HG03045 (cell line): ENCODE measurements at regions not wholly inside any gene's neighbourhood (a gene's known extent, or its start where the extent isn't known, plus 50 kb on each side); places are given as distances from the start of the nearest gene placed in this dataset.
"Not testable (repeated sequence)": the region's sequence is repeated elsewhere in the genome, so short reads cannot be mapped to it uniquely, and the experiment has no call there.

Experiments used
- ATAC-seq: cut with Tn5 transposase; IDR thresholded peaks from one replicate; pipeline ENCODE4 v1.9.1; 2021; ENCODE audit warnings: mild to moderate bottlenecking, moderate library complexity; ENCODE audit not compliant: unreplicated experiment

DNA sequence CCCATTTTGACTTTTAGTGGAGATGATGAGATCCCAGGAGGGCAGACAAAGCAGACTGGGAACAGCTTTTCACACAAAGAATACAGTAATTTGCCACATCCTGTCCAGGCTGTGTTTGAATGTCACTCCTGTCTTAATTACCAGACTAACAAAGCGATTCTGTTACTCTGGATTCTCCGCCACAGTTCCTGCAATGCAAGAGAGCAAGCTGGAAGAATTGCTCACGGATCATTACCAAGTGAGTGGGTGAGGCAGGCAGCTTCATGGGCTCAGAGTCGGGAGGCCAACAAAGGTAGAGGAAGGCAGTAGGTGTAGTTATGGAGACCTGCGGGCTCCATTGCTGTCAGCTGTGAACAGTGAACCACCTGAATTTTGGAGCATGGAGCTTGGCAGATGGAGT lies 250.5 kb upstream of the ATP5MC3 start:
- ATAC-seq = no peak

DNA sequence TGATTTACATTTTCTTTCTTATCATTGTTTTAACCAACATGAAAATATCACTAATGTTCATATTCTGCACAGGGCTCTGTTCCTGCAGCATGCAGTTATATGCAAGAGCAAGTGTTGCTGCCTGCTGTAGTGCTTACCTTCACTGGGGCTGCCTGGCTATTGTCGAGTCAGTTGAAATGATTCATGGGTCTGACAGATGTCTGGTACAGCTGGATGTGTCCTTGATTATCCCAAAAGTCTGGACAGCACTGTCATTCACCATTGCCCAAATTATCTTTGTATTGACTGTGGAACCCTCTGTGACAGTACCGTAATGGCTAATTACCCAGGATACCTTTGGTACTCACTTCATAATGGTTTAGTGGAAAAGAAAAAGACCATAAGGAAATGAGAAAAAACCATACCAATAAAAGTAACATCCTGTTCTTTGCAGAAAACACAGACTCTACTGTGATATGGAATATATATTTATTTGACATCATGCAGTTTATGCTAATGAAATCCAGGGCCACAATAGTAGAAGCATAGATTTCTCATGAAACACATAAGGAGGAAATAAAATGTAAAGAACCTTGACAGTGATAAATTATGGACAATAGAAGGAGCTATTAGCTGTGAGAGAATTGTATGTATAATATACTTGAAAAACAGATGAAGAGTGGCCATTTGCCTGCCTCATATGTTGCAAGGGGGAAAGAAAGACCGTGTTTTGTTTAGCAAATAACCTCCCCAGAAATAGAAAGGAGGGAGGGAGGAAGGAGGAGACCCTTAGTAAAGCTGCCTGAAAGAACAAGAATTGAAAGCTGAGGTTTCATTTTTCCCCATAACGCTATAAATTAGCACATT lies 249.8 kb upstream of the ATP5MC3 start:
- ATAC-seq = no peak

DNA sequence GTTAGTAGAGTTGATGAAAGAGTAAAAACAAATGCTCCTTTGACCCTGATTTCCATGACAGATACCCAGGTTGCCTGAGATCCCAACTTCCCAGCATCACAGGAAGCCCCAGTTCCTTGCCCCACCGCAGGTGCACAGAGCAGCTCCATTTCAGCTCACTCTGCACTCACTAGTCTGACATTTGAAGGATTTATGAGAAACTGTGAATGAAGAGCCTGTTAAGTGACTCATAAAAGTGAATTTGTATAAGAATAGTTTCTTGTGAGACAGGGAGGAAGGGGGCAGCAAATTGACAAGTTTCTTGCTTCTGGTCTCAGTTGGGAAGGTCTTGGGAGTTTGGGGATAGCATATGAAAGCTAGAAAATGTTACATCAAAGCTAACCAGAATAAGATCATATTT lies 248.7 kb upstream of the ATP5MC3 start:
- ATAC-seq = no peak

DNA sequence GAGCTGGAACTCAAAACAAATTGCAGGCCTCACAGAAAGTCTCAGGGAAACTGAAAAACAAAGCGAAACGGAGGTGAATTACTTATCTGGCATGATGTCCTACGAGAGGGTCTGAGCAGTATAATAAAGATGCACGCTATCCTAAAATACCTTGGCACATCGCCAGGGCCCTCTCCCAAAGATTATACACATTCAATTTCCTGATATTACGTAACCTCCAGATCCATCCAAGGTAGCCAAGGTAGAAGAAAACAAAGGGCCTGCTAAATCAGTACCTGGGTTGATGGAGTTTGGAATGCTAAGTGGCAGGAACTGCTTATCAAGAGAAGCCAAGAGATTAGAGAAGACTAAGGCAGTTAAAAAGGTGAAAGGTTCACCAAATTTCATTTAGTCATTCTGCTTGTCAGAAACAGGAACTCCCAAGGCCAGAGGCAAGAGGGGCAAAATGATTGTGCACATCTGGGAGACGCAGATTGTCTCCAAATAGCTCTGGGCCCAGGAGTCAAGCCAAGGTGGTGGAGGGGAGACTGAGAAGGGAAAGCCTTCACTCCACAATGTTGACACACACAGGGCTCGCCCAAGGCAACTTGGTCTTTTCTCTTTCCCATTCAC lies 236.8 kb upstream of the ATP5MC3 start:
- ATAC-seq = no peak

DNA sequence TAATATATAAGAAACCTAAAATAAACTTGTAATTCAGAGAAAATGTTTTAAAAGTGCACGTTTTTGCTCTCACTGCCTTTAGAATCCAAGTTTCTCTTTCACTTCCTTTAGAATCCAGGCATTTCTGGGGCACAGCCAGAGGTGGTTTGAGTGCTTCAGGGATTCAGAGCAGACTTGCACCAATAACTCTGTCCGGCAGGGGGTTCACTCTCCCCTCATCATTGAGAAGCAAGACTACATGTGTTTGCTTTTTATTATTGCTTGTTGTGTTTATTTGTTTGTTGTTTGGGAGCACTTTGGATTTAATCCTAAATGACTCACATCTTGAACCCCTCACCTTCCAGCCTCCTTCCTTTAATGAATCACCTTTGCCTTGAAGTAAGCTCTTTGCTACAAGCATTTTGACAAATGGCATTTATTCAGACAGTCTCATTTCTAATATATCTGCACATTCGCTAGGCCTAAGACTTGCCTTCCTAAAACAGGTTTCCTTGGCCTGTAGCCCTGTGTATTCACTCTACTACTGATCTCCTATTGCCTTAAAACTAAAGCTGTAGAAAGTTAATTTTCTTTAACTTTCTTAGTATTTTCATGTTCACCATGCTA lies 233.5 kb upstream of the ATP5MC3 start:
- ATAC-seq = no peak

DNA sequence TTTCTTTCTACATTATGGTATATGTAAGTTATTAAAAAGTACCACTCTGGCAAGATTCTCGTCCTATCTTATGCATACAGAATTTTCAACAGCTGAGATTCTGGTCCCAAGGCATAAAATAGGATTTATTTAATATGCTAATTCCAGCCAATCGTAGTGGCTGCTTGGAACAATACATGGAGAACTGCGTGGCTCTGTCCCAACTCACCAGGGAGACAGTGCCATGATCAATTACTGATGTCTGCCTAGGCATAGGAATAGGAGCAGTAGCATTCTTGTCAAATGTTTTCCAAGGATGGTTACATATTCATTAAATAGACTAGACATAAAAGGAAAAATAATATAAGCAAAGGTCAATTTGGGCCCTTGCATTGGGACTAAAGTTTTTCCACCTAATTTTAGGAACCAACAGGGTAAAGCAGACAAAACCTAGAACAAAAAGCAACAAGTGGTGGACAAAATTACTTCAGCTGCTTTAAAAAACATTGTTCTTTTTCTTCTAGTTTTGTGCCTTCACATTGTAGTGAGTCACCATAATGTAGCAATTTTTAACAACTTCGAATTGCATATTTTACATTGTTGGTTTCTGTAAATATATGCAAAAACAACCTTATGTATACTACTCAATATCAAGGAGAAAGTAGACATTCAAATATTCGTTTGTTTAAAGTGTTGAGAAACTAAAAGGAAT lies 232.8 kb upstream of the ATP5MC3 start:
- ATAC-seq = no peak

GRCh38 chr2:175410941-175411340 lies 229.4 kb upstream of the ATP5MC3 start:
- ATAC-seq = not testable (repeated sequence)

GRCh38 chr2:175404839-175405238 lies 223.3 kb upstream of the ATP5MC3 start:
- ATAC-seq = no peak

GRCh38 chr2:175403599-175404221 lies 222.2 kb upstream of the ATP5MC3 start:
- ATAC-seq = no peak

- ATAC-seq = no peak
These were observed 221.1 kb upstream of the ATP5MC3 start for GRCh38 chr2:175402571-175402970.

DNA sequence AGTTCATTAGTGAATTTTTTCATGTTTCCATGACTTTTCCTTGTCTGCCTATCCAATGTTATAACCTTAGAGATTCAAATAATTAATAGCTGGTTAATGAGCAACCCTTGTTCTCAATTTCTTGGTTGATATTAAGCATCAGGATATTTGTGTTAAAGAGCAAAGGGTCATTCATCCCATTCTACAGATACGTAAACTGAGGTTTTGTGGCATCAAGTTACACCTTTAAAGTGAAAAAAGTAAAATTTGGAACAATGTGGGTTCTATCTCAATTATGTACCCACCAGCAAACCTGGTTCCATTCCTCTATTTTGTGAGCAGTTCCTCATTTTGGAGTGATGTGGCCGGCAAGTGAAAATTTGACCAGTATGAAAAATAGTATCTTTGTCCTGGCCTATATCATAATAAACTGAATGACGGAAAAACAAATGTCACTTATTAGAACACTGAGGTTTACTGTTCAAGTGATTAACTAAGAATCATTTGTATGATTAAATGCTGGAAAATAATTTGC lies 220.5 kb upstream of the ATP5MC3 start:
- no peak for ATAC-seq

GRCh38 chr2:175400975-175401374 lies 219.5 kb upstream of the ATP5MC3 start:
- no peak for ATAC-seq

DNA sequence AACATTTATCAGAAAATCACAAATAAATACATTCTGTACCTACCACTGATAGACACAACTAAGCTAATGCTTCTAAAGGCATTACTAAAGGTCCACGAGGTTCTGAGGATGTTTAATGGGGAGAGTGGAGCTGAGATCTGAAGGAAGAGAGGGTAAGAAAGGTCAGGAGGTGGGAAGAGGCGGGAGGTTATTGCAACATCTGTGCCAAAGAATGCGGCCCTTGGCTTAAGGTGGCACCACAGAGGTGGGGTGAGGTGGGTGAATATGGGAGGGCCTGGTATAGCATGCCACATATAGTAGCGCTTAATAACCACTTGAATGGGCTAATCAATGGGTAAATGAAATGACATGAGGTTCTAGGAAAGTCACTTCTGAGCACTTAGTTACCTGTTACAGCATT lies 217.8 kb upstream of the ATP5MC3 start:
- ATAC-seq = no peak

- ATAC-seq = no peak
These were observed 217.3 kb upstream of the ATP5MC3 start for GRCh38 chr2:175398848-175399247.

DNA sequence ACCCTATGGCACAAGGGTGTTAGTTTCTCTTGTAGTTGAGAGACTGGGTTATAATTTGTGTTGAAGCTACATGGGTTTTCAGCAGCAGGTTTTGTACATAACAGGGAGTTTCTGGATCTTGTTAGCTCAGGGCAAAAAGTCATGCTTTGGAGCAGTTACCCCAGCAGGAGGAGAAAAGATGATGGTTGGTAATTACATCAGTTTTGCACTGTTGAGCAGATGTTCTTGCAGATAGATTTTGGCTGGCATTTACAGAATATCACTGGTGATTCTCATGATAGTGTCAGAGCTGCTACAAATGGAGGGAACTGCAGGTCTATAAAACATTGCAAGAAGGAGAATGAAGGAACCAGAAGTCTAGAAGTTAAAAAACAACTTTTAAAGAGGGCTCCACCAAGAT lies 215.2 kb upstream of the ATP5MC3 start:
- ATAC-seq = no peak

DNA sequence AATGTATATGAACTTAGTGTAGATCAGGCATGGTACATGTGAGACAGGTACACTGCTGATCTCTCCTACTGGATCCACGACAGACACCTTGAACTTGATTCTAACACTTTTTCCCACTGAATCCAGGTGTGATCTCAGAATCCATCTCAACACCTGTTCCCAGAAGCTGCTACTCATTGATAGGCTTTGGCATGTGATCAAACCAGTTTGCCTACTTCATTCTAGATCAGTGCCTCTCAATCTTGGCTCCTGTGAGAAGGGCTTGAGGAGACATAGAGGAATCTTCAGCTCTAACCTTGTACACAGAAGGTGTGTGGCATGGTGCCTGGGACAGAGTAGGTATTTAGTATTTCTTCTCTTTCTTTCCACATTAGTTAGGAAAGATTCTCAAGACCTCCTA lies 212.3 kb upstream of the ATP5MC3 start:
- no peak for ATAC-seq

DNA sequence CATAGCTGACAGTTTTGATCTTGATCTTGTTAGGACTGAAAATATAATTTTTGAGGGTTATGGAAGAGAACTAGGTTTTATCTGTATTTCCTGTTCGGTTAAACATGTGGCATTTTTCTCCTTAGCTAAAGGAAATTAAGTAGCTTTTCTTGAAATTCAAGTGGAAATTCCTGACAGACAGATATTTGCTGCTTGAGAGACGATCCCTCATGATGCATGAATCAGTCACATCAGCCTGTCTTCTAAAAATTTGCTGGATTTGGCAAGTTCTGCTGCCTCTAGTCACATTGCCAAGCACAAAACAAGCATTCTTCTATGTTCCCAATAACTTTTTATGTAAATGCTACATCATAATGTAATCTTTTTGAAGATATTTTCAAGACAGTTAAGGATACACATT lies 201.8 kb upstream of the ATP5MC3 start:
- ATAC-seq = no peak

- ATAC-seq = no peak
These were observed 192.2 kb upstream of the ATP5MC3 start for GRCh38 chr2:175373729-175374128.

DNA sequence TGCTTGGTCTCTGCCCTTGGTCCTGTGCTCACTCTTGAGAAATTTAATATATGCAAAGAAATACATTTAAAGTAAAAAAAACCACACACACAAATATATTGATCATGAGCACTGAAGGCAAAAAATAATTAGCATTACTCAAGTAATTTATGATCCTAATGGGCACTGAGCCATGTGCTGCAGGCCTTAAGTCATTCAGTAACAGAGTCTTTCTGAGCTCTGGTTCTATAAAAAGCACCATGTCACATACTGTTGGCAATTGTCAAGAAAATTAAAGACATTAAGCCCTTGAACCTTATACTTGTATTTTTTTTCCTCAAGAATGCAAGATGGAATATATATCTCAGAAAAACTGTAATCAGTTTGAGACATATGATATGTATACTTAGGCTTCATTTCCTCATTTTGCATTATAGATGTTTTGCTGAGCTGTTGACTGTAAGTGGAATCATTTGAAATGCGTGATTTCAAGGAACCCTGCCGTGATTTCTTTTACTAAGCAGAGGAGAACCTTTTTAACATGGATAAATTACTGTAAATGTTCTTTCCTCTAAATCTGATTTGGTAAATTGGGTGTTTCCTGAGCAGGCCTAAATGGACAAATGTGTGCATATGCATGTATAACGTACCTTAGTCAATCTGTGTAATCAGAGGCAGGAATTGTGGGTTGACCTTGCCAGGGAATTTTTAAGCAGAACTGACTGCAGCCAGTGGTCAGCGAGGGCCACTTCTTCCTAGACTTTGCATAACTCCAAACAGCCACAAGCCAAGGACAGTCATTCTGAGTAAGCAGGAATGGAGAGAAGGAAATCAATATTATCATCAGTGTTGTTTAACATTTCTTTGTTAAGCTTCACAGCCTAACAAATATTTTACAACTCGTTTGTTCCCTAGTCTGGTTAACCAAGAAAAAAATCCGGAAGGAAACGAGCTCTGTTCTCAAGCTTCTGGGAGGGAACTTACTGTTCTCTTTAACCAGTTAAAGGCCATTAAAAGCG lies 191.5 kb upstream of the ATP5MC3 start:
- ATAC-seq = no peak

DNA sequence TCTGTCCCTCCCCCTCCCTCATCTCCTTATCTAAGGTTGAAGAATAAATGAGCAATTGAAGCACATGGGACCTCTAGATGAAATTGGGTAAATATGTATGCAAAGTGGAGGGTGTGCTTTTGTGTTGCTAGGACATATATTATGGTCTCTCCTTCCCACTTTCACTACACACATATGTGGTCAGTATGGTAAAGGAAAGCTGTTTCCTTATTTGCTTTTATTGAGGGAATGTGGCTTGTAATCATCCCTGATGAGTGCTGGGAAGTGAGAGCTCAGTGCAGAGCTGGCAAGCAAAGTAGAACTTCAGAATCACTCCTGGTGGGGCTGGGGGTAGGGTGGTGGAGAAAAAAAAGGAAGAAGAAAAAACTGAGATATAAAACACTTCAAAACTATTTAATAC lies 189.9 kb upstream of the ATP5MC3 start:
- ATAC-seq = no peak
